GM12865 (cell line): ENCODE measurements at regions not wholly inside any gene's neighbourhood (a gene's known extent, or its start where the extent isn't known, plus 50 kb on each side); places are given as distances from the start of the nearest gene placed in this dataset.

Experiments used
- DNase-seq: peaks from one replicate; pipeline ENCODE4 v3.0.0; 2010; ENCODE audit warnings: low read depth
- H3K4me3 ChIP-seq: 2 replicates; pipeline ENCODE4 v1.5.1; 2011; ENCODE audit warnings: mild to moderate bottlenecking, low read depth, low read length, control low read depth
- TF ChIP-seq, protein P1 (sequence below): IDR thresholded peaks from 2 replicates; pipeline ENCODE4 v1.5.1; 2011; ENCODE audit warnings: low read length, control low read depth, low read depth, inconsistent platforms; ENCODE audit not compliant: insufficient read depth; ENCODE audit errors: missing control alignments

DNA sequence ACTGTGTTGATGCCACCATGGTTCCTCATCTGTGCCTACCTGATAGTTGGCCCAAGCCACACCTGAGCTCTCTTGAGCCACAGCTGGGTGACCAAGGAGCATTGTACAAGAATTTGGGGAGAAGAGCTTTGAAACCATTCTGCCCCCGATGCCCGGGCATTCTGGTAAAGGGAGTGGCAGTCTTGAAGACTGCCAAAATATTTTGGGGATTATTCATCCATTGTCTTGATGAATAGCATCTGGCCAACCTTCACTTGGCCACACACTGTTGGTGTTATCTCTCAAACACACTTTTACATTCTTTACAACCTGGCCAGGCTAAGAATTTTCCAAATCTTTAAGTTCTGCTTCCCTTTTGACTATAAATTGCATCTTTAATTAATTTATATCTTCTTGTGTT lies 113.1 kb upstream of the PCBD1 start:
- H3K4me3 ChIP-seq: no peak overlapping the region
- TF ChIP-seq, protein P1, sequence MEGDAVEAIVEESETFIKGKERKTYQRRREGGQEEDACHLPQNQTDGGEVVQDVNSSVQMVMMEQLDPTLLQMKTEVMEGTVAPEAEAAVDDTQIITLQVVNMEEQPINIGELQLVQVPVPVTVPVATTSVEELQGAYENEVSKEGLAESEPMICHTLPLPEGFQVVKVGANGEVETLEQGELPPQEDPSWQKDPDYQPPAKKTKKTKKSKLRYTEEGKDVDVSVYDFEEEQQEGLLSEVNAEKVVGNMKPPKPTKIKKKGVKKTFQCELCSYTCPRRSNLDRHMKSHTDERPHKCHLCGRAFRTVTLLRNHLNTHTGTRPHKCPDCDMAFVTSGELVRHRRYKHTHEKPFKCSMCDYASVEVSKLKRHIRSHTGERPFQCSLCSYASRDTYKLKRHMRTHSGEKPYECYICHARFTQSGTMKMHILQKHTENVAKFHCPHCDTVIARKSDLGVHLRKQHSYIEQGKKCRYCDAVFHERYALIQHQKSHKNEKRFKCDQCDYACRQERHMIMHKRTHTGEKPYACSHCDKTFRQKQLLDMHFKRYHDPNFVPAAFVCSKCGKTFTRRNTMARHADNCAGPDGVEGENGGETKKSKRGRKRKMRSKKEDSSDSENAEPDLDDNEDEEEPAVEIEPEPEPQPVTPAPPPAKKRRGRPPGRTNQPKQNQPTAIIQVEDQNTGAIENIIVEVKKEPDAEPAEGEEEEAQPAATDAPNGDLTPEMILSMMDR: no peak
- no peak for DNase-seq

DNA sequence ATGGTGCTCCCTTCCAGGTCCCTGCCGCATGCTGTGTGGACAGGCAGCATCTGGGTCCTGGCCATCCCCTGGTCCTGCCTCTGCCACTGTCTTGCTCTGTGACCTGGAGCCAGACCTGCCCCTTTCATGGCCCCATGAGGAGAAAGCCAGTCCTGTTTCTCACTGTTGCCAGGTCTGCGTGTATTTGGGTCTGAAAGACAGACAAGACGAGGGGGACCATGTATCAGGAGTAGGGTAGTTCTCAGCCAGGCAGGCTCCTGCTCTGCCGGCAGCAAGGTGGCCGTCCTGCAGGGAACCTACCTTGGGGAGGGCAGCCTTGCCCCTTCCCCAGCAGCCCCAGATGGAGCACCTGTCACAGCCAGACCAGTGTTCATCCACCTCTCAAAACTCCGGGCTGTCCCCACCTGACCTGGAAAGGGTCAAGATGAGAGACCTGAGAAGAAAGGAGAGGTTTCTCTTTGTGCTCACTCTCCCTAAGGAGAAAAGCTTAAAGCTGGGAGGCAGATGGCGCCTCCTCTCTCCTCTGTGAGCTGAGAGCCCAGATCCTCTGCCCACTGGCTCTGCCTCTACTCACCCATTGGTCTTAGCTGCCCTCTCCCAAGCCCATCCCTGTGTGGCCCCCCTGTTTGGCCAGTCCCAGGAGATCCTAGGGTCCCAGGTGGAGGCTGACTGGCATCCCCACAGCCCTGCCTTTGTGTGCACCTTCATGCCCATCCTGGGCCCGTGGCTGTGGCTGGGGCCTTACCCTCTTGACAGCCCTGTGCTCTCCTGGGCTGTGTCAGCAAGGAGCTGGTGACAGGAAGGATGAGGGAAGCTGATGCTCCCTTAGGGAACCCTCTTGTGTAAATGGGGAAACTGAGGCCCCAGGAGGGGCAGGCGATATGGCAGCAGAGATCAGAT lies 116.1 kb upstream of the PCBD1 start:
- TF ChIP-seq, protein P1: no peak
- no peak for DNase-seq
- no peak overlapping the region for H3K4me3 ChIP-seq

DNA sequence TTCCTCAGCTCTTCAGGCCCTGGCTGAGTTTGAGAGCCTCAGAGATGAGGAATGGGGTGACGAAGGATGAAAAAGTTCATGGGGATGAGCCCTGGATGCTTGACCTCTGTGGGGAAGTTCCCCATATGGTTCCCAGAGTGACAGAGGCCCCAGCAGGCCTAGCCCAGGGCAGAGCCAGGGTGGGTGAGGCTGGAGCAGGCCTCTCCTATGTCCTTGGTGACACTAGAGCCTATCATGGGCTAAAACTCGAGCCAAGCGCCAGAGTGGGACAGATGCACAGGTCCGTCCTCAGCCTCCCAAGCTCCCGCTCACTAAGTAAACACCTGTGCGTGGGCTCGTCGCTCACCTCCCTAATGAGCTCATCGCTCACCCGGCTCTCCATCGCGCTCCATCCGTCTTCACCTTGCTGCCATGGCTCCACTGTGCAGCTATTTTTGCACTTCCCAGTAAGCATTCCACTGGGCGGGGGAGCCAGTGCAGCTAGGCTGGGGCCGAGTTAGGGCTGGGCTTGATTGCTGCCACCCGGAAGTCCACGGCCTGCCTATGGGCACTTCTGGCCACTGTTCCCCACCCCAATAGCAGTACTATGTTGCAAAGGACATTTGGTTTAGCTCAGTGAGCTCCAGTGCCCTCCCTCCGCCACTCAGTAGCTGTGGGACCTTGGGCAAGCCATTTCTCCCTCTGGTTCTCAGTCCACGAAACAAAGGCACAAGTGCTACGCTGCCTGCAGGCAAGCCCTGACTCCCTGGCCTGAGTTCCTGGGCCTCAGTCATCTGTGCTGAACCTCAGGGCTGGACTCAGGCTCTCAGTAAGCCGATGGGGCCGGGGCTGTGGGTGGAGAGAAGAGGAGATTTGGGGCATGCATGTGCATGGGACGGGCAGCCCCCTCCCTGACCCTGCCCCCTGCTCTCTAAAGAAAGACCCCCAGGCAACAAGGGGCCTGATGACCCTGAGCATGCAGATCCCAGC lies 117.3 kb upstream of the PCBD1 start:
- no peak for DNase-seq
- TF ChIP-seq, protein P1: no peak

DNA sequence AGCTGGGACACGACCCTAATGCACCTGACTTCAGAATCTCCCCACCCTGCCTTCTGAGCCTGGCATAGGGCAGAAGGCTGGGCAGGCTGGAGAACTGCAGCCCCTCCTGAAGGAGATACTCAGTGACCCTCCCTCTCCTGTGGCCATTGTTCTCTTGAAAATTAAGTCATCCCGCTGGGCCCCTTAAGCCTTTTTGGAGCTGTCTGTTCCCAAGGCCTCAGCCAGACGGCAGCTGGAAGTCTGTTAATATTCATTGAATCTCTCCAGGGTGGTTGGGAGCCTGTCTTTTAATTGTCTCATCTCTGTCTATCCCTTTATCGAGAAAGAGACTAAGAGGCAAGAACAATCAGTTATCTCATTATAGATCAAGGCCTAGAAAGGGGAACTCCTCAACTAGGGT lies 118.1 kb upstream of the PCBD1 start:
- H3K4me3 ChIP-seq: no peak overlapping the region
- DNase-seq: no peak
- TF ChIP-seq, protein P1: no peak

More for the DNA sequence above, 117.3 kb upstream of the PCBD1 start:
- H3K4me3 ChIP-seq: no peak overlapping the region

DNA sequence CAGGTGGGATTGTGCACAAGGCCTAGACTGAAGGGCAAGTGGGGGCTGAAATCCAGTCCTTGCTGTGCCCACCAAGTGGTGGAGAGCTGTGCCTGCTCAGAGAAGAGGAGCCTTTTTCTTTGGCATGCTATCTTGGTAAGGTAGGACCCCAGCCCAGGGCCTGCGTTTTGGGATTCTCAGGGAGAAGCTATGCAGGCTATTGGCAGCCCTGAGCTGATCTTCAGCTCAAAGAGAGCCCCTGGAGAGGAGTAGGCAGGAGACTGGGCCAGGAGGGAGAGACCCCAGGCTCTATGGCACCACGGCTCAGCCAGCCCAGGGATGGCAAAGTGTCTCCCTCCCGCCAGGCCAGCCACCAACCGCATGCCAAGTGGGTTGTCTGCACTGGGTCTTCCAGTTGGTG lies 119.2 kb upstream of the PCBD1 start:
- H3K4me3 ChIP-seq: no peak overlapping the region
- TF ChIP-seq, protein P1: no peak
- DNase-seq: no peak

DNA sequence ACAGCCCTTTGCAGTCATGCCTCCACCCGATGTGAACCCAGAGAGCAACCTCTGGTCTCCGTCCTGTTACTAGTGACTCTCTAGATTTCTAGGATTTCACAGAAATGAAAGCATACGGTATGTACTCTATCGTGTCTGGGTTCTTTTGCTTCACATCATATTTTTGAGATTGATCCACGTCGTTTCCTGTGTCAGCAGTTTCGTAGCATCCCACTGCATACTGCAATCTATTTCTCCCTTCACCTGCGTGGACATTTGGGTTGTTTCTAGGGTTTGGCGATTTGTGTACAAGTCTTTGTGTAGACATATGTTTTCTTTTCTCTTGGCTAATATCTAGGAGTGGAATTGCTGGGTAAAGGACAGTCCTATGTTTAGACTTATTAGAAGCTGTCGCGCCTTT lies 119.8 kb upstream of the PCBD1 start:
- DNase-seq: no peak
- no peak overlapping the region for H3K4me3 ChIP-seq
- TF ChIP-seq, protein P1: no peak
